CD4-positive, alpha-beta T cell treated with Interleukin-2 at 100 ng/mL for 4 hours (primary cell): ENCODE measurements at regions not wholly inside any gene's neighbourhood (a gene's known extent, or its start where the extent isn't known, plus 50 kb on each side); places are given as distances from the start of the nearest gene placed in this dataset.
"Not testable (repeated sequence)": the region's sequence is repeated elsewhere in the genome, so short reads cannot be mapped to it uniquely, and the experiment has no call there.

Experiments
- DNase-seq: peaks from one replicate; pipeline ENCODE4 v3.0.0-alpha.2; 2020; ENCODE audit warnings: low spot score

DNA sequence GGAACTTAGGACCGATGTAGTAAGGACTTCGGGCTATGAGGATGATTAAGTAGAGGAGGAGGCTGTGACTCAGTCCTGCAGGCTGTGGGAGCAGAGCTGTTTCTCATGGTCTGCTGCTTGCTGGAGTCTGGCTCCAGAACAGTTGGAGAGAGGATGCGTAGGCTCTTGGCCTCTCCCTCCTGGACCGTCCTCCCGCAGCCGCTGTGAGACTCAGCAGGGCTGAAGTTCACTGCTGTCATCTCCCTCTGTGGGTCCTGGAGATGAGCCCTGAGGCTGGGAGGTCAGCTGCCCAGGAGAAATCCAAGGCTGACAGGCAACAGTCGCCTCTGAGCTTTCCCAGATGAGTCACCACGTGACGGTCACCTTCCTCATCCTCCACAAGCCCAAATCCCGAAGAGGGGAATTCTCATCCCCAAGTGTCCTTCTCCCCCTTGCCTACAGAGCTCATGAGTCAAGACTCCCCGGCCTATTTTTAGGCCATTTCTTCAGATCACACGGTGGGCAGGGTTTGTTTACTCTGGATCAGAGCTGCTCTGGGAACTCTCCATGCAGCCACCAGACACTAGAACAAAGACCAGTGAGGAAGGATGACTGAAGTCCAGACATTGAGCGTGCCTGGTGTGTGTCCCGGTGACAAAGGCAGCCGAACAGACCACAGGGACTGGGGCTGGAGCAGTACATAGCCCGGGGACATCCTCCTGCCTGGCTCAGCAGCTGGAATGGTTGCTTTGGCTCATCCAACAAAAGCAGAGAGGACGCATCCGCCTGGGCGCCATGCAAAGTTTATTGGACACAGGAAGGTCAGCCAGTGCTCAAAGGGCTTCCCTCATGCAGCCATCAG lies 137.3 kb upstream of the ZNF469 start:
- DNase-seq = not testable (repeated sequence)

DNA sequence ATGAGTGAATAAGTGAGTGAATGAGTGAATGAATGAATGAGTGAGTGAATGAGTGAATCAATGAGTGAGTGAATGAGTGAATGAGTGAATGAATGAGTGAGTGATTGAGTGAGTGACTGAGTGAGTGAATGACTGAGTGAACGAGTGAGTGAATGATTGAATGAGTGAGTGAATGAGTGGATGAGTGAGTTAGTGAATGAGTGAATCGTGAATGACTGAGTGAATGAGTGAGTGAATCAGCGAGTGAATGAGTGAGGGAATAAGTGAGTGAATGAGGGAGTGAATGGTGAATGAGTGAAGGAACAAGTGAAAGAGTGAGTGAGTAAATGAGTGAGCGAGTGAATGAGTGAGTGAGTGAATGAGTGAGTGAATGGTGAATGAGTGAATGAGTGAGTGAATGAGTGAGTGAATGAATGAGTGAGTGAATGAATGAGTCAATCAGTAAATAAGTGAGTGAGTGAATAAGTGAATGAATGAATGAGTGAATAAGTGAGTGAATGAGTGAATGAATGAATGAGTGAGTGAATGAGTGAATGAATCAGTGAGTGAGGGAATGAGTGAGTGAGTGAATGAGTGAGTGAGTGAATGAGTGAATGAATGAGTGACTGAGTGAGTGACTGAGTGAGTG lies 135.7 kb upstream of the ZNF469 start:
- not testable (repeated sequence) for DNase-seq

DNA sequence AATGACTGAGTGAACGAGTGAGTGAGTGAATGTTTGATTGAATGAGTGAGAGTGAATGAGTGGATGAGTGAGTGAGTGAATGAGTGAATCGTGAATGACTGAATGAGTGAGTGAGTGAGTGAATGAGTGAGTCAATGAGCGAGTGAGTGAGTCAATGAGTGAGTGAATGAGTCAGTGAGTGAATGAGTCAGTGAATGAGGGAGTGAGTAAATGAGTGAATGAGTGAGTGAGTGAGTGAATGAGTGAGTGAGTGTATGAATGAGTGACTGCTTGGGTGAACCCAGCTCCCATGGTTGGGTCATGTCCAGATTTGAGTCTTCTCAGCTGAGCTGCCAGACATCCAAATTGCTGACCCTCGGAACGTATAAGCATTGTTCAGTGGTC lies 135.2 kb upstream of the ZNF469 start:
- DNase-seq = not testable (repeated sequence)

DNA sequence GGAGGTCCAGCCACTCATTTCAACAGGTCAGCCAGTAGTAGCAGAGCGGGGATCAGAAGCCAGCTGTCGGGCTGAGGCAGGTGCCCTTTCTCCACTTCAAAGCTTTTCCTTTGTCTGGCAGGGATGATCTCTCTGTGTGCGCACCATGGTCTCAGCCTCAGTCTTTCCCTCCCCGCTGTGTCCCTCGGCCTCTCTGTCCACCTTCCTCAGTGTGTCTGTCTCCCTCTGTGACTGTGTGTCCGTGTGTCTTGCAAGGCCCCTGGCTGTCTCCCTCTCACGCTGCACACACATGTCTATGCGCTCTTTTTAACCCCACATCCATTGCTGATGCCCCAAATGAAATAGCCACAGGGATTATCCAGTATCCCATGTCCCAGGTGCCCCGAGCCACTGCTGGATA lies 134.0 kb upstream of the ZNF469 start:
- not testable (repeated sequence) for DNase-seq

DNA sequence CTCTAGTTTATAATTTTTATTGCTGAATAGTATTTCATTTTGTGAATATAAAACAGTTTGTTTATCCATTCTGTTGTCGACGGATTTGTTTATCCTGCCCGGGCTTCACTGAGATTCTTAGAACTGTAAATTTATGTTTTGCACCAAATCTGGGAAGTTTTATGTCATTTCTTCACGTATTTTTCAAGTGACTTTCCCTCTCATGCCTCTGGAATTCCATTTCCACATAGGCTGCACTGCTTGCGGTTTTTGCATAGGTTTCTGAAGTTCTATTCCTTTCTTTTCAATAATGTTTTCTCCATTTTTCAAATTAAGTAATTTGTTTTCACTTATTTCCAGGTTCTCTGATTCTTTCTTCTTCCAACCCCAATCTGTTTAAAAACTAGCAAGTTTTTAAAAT lies 132.4 kb upstream of the ZNF469 start:
- DNase-seq = not testable (repeated sequence)

DNA sequence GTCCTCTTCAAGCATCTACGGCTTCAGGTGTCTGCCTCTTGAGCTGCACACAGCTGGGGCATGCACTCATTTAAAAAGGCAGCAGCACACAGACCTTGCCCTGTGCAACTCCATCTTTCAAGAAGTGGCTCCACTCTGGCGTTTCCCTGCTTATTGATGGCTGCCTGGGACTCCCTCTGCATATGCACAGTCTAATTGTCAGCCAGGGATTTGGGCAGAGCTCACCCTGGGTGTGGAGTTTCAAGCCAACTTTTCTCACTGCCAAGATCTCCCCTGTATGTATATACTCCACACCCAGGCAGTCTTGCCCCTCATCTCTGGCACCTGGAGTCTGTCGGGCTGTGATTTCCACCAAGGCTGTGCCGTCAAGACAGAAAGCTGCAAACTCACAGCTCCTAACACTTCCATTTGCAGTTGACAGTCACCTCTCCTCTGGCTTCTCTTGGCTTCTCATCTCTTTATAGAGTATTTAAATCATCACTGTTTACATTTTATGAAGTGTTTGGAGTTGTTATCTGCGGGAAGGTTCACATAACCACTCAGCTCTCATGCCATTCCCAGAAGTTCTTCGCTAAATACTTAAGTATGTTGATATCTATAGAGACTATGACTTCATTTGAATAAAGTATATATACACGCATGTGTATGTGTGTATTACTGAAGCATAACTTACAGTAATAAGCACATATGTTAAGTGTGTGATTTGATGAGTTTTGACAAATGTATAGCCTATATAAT lies 130.5 kb upstream of the ZNF469 start:
- not testable (repeated sequence) for DNase-seq

DNA sequence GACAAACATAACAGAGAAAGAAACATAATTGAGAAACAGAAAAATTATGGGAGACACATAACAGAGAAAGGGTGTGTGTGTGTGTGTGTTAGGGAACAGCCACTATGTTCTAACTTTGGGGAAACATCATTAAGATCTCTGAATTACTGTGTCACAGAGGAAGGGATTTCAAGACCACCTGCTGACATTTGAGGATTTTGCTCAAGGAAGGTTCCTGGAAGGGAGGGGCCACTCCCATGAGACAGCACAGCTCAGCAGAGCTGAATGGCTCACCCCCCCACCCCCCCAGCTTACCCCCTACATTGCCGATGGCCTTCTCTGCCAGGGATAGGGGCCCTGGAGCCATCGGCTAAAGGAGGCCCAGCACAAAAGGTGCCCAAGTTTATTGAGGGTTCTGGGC lies 124.6 kb upstream of the ZNF469 start:
- DNase-seq = not testable (repeated sequence)

DNA sequence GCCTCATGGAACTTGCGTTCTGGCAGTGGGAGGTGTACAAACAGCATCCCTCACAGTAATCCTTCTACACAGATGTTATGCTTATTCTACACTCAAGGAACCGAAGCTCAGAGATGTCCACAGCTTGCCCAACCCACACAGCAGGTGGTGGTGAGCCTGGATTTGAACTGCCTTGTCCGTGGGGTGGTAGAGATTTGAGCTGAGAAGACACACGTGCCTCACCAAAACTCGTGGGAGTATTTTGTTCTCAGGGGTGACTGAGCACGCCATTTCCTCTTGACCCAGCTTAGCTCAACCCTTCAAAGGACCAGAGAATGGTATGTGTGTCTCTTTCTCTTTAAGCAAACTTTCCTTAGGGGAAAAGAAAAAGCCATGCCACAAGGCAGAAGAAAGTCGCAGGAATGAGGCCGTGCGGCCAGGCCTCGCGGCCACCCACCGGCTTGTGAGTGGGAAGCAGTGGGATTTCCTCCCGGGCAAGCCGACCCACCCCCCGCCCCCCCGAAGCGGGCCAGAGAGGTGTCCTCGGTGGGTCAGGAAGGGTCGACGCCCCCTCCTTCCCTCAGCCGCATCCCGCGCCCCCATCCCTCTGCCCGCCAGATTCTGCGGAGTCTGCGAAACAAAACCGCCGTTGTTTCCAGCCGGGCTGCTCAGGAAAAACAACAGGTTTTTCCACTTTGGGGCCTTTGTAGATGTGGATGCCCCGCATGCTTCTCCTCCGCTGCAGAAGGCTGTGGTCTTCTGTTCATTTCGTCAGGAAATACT lies 123.8 kb upstream of the ZNF469 start:
- DNase-seq = not testable (repeated sequence)

DNA sequence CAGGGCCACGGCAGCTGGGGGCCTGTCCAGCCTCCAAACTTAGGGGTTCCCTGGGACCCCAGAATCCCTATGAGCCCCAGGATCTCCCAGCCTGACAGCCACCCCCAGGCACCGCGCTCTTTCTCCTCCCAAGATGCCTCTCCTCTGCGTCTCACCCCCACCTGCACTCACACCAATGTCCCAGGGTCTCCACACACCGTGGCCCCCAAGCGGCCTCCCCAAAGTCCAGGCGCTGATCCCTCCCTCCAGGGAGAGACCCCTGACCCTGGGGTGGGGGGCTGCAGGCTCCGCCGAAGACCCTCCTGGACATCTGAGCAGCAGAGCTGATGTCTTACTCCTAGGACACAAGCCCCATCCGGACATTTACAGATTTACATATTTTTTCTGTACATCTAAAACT lies 123.2 kb upstream of the ZNF469 start:
- DNase-seq = not testable (repeated sequence)

DNA sequence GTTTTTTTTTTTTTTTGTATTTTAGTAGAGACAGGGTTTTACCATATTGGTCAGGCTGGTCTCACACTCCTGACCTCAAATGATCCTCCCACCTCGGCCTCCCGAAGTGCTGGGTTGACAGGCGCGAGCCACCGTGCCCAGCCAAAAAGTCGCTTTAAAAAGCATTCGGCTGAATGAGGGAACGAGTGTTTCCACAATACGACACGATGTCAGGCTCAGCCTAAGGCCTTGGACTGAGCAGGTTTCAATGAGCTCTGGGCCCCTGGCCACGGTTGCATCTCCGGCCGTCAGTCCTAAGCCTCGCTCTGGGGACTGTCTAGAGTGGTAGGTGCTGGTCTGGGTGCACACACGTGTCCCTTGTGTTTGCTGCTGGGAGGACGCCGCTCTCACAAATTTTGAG lies 122.6 kb upstream of the ZNF469 start:
- not testable (repeated sequence) for DNase-seq

DNA sequence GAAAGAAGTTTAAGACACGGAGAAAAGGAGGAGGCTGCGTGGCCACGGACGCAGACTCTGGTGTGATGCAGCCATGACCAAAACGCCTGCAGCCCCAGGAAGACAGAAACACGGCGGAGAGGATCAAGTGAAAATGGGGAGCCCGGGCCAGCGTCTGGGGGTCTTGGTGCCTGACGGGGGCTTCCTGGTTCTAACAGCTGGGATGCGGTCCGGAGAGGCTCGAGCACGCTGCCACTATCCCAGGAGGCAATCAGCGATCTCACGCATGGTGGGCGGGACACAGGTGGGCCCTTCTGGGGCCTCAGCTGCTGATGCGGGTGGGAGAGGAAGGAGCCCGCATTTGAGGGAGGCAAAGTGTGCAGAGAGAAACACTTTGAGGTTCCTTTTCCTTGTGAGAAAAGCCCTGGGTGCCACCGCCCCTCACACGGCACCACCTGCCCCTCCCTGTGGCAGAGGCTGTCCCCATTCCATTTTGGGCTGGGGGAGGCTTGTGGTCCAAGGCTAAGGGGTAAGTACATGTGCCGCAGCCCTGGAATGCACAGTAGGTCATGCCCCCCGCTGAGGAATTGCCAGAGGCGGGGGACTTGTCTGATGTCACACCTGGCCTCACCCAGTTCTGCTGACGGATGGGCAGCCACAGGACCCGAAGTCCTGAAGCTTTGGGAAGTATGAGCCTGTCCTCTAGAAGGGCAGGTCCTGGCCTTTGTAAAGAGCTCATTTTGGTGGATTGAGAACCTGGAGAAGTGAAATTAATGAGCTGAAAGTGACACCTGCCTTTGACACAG lies 121.7 kb upstream of the ZNF469 start:
- DNase-seq = not testable (repeated sequence)

DNA sequence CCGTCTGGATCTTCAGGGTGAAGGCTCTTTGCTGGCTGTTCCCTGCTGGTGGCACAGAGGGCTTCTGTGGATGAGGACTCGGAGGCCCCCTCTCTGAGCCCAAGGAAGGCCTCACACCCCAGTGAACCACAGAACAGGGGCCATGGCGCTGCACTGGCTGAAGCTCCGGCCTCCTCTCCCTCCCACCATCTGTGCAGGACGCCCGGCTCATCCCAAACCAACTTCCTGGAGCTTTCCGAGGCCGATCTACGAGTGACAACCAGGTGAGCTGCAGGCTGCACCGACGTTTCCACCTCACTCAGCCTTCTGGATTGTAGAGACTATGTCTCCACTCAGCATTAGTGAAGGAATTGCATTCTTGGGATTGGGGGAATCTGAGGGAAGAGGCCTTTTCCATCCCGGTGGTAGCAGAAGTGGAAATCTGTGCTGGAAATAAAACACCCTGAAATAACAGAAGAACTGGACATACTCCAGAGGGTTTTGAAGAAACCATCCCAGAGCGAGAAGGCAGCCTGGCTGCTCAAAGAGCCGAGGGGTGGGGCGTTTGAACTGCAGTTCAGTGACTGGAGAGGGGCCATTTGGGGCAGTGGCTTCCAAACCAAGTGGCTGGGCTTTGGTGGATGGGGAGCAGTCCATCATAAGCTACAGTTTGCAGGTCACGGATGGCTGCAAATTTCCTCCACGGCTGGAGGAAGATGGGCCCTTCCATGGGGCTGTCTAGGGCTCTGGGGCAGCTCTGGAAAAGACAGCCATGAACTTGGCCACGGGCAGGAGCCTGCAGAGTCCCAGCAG lies 120.7 kb upstream of the ZNF469 start:
- DNase-seq = not testable (repeated sequence)

DNA sequence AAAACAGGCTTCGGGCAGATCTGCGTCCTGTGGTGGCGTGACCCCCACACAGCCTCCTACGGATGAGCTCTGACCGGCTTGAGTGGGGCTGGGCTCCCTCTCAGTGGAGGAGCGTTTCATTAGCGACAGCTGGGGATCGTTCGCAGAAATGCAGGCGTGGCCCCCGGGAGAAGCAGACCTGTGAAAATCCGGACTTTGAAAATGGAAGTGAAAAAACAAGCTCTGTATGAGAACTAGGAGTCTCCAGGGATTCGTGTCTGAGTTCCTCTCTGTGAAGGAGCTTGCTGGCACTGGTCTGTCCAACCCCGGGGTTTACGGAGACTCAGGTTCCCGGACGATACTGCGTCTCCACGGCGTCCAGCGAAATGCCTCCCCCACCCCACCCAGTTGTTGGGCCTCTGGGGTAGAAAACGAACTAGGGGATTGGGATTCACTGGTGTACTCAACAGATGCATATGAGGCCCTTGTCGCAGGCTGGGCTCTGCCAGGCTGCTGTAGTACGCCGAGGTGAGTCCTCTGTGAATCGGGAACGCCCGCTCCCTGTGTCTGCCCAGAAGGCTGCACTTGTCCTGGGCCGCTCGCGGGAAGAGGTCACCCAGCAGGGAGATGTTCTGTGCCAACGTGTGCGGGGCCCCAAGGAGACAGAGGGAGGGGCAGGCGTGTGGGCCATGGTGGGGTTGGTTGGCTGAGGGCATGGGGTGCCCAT lies 119.7 kb upstream of the ZNF469 start:
- DNase-seq = not testable (repeated sequence)

DNA sequence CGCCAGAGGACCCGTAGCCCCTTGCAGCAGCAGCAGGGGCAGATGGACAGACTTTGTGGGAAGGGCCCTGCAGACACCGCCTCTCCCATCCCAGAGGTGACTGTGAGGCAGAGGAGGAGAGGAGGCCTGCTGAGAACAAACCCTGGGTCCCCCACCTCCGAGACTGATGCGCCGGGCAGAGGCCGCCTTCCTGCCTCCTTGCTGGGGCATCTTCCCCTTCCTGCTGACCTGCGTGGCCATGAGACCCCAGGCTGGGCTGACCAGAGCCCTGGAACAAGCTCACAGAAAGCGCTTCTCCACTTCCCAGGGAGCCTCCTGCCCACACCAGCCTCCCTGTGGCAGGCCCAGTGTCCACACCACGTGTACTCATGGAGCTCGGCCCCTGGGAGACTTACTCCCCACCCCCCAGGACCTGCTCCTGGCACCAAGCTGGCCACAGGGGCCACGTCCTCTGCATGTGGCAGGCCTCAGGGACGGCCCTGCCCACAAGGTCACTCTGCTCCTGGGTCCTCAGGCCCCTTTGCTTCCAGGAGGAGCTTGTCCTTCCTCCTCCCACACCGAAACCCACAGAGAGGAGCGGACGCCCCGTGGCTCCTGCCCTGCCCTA lies 119.0 kb upstream of the ZNF469 start:
- DNase-seq = not testable (repeated sequence)

DNA sequence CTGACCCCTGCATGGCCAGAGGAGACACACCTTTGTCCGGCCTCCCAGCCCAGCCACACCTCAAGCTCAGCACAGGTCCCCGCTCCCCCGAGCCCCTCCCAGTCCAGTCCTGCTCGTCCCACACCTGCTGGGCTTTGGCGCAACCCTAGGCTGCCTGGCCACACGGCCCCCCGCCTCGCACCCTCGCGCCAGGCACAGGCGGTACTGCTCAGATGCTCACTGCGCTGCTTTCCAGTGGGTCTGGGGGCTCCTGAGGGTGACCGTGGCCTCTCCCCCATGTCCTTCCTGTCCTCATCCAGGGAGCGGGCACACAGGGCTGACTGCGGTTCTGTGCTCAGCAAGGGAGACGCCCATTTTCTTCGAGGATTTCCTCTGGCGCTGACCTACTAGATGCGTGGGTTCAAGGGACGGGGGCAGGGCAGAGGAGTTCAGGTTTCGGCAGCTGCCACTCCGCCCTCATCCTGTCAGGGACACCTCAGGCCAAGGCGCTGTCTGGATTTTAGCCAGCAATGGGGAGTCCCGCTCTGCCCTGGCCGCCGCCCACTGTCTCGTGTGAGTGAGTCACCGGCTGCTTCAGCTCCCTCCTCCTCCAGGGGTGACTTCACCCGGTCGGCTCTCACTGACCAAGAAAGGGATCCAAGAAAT lies 118.0 kb upstream of the ZNF469 start:
- DNase-seq = peak; percentile 32

DNA sequence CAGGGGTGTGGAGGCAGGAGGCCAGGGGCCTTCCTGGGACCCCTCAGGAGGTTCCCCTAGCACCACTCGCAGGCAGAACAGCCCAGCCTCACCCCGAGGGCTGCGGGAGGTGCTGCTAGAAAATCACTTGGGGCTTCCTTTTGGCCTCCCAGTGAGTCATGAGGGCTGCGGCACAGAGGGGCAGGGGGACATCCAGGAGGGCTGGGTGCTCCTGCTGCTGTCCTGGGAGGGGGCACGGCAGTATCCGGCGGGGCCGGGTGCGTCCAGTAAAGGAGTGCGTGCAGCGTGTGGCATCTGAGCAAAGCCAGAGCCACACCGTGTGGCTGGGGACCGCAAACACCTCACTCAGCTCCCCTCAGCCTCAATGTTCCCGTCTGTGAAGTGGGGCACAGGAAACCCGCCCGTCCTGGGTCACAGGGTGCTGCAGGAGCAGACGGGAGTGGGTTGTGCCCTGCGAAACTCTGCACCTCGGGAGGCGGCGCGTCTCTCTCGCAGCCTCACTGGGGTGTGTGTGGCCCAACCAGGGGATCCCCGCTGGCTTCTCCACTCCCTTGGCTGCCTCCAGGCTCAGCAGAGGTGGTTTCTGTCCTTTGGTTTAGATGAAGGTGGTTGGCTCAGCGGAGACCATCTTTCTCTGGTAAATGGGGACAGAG lies 117.3 kb upstream of the ZNF469 start:
- DNase-seq = peak; percentile 39

DNA sequence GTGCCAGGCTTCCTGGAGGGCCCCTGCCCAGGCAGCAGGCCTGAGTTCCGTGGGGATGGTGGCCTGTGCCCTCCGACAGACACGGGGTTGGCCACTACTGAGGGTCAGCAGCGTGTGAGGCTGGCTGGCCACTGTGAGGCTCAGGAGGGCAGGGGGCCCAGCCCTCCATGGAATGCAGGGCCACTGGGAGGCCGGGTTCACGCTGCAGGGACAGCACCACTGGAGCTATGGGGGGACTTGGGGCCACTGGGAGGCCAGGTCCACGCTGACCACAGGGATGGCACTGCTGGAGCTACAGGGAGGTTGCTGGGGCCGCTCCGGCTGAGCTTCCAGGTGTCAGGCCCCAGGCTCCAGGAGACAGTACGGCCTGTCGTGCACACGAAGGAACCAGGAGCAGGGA lies 116.7 kb upstream of the ZNF469 start:
- DNase-seq = not testable (repeated sequence)

DNA sequence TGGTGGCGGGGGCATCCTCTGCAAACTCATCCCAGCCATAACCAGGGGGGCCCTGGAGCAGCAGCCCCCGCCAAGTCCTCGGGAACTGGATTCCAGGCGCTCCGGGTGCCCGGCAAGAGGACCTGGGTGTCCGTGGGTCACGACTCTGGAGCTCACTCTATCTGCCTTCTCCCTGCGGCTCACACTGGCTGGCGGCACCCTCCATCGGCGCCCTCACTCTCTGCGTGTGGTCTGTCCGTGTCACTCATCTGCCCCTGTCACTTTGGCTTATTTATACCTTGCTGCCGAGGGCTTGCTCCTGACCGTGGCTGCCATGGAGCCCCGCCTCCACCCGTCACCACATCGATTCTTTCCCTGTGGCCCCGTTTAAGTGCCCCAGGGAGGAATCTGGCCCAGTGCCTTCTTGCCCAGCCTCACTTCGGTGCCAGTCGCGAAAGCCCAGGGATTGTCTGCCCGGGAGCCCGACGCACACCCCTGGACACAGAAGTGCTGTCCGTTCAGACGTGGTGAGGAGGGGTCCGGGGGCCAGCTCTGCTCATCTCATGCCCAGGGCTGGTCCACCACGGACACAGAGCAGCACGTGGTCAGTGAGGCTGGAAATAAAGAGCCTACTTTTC lies 115.7 kb upstream of the ZNF469 start:
- DNase-seq = not testable (repeated sequence)
